ENCODE measurements at regions not wholly inside any gene's neighbourhood (a gene's known extent, or its start where the extent isn't known, plus 50 kb on each side); places are given as distances from the start of the nearest gene placed in this dataset.
A peak's percentile ranks its signal among the peaks of the same experiment; 100 is the strongest.

GRCh38 chr1:87880764-87881163, 552.1 kb downstream of the LMO4 start:
- peak; percentile 89 for DNase-seq (ENCODE audit: low spot score)
- Histone ChIP-seq H3K9me3 (ENCODE audit: low read depth, low read length, poor library complexity, severe bottlenecking) (no peaks in the 10 kb centered on the region), H3K27me3 (replicated peaks; ENCODE audit: insufficient read depth, low read depth, low read length, poor library complexity) (no peaks in the 10 kb centered on the region), H3K4me1 (ENCODE audit: insufficient read depth, low read length, poor library complexity, severe bottlenecking) (peaks cover 45% of the 10 kb centered on the region), H3K4me3 (ENCODE audit: low read depth, low read length, poor library complexity, severe bottlenecking) (no peak overlapping the region), H3K27ac (ENCODE audit: low read depth, low read length, poor library complexity, severe bottlenecking) (peak overlapping the region; percentile 87), H3K36me3 (ENCODE audit: insufficient read depth, low read length, poor library complexity, severe bottlenecking) (no peaks in the 10 kb centered on the region)
- BruUV-seq (replicated peaks): no TSS peak
- intact Hi-C loops (cut with micrococcal nuclease; ENCODE audit: unreplicated experiment): no loop called here
- ChIA-PET CTCF (interaction anchor here (0.6 kb wide), 1 partner anchor 385 kb away, joined by 4 read pairs; no protein-coding TSS in a partner anchor), POLR2A (ENCODE audit: low non-redundant PET) (interaction anchor here (0.7 kb wide), 1 partner anchor 266 kb away, joined by 5 read pairs; no protein-coding TSS in a partner anchor)
- no peak for TF ChIP-seq EZH2 (IDR thresholded peaks at IDR 0.05; ENCODE audit: borderline replicate concordance, low read depth, low read length, poor library complexity, severe bottlenecking)
- TF ChIP-seq, protein P1, sequence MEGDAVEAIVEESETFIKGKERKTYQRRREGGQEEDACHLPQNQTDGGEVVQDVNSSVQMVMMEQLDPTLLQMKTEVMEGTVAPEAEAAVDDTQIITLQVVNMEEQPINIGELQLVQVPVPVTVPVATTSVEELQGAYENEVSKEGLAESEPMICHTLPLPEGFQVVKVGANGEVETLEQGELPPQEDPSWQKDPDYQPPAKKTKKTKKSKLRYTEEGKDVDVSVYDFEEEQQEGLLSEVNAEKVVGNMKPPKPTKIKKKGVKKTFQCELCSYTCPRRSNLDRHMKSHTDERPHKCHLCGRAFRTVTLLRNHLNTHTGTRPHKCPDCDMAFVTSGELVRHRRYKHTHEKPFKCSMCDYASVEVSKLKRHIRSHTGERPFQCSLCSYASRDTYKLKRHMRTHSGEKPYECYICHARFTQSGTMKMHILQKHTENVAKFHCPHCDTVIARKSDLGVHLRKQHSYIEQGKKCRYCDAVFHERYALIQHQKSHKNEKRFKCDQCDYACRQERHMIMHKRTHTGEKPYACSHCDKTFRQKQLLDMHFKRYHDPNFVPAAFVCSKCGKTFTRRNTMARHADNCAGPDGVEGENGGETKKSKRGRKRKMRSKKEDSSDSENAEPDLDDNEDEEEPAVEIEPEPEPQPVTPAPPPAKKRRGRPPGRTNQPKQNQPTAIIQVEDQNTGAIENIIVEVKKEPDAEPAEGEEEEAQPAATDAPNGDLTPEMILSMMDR (conservative IDR thresholded peaks at IDR 0.05; ENCODE audit: low read depth, low read length): no peak

DNA sequence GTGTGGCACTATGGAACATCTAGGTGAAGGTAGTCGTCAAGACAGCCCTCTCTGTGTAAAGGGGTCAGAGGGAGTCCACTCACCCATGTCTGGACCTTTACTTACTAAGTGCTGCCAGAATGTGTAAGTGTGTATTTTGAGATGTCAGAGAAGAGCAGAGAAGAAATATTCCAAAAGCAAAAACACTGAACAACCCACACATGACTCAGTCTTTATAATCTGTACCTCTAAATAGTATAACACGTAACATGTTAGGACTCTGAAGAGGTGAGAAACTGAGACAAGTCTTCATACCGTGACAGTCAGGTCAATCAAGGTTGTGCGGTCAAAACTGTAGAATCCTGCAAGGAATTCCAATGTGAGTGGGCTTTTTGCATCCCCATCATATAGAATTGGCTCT, 555.2 kb downstream of the LMO4 start:
- no peaks in the 10 kb centered on the region for H3K27me3 ChIP-seq (replicated peaks; ENCODE audit: insufficient read depth, low read depth, low read length, poor library complexity)
- TF ChIP-seq, protein P1 (conservative IDR thresholded peaks at IDR 0.05; ENCODE audit: low read depth, low read length): no peak
- no peak for TF ChIP-seq EZH2 (IDR thresholded peaks at IDR 0.05; ENCODE audit: borderline replicate concordance, low read depth, low read length, poor library complexity, severe bottlenecking)
- CTCF ChIA-PET: no interaction called here
- intact Hi-C loops (cut with micrococcal nuclease; ENCODE audit: unreplicated experiment): no loop called here
- peaks cover 36% of the 10 kb centered on the region for H3K4me1 ChIP-seq (ENCODE audit: insufficient read depth, low read length, poor library complexity, severe bottlenecking)
- no peak overlapping the region for H3K27ac ChIP-seq (ENCODE audit: low read depth, low read length, poor library complexity, severe bottlenecking)
- BruUV-seq (replicated peaks): no TSS peak
- H3K4me3 ChIP-seq (ENCODE audit: low read depth, low read length, poor library complexity, severe bottlenecking): no peak overlapping the region
- no peaks in the 10 kb centered on the region for H3K9me3 ChIP-seq (ENCODE audit: low read depth, low read length, poor library complexity, severe bottlenecking)
- no peak for DNase-seq (ENCODE audit: low spot score)
- POLR2A ChIA-PET (ENCODE audit: low non-redundant PET): no interaction called here
- H3K36me3 ChIP-seq (ENCODE audit: insufficient read depth, low read length, poor library complexity, severe bottlenecking): no peaks in the 10 kb centered on the region

GRCh38 chr1:87884581-87884980, 555.9 kb downstream of the LMO4 start:
- peaks cover 32% of the 10 kb centered on the region for H3K4me1 ChIP-seq (ENCODE audit: insufficient read depth, low read length, poor library complexity, severe bottlenecking)
- no peak for TF ChIP-seq EZH2 (IDR thresholded peaks at IDR 0.05; ENCODE audit: borderline replicate concordance, low read depth, low read length, poor library complexity, severe bottlenecking)
- TF ChIP-seq, protein P1 (conservative IDR thresholded peaks at IDR 0.05; ENCODE audit: low read depth, low read length): no peak
- no peak for DNase-seq (ENCODE audit: low spot score)
- no peaks in the 10 kb centered on the region for H3K27me3 ChIP-seq (replicated peaks; ENCODE audit: insufficient read depth, low read depth, low read length, poor library complexity)
- intact Hi-C loops (cut with micrococcal nuclease; ENCODE audit: unreplicated experiment): no loop called here
- BruUV-seq (replicated peaks): no TSS peak
- H3K9me3 ChIP-seq (ENCODE audit: low read depth, low read length, poor library complexity, severe bottlenecking): no peaks in the 10 kb centered on the region
- POLR2A ChIA-PET (ENCODE audit: low non-redundant PET): no interaction called here
- CTCF ChIA-PET: no interaction called here
- H3K4me3 ChIP-seq (ENCODE audit: low read depth, low read length, poor library complexity, severe bottlenecking): no peak overlapping the region
- H3K36me3 ChIP-seq (ENCODE audit: insufficient read depth, low read length, poor library complexity, severe bottlenecking): no peaks in the 10 kb centered on the region
- no peak overlapping the region for H3K27ac ChIP-seq (ENCODE audit: low read depth, low read length, poor library complexity, severe bottlenecking)

Measured in A673 (cell line).